HG03097 (cell line): ENCODE measurements at regions not wholly inside any gene's neighbourhood (a gene's known extent, or its start where the extent isn't known, plus 50 kb on each side); places are given as distances from the start of the nearest gene placed in this dataset.
A peak's percentile ranks its signal among the peaks of the same experiment; 100 is the strongest.

Source experiments
- ATAC-seq: cut with Tn5 transposase; IDR thresholded peaks from one replicate; pipeline ENCODE4 v1.9.1; 2021; ENCODE audit not compliant: unreplicated experiment, low FRiP score

GRCh38 chr5:174229514-174230370 is 184.2 kb downstream of the NSG2 start:
- ATAC-seq: no peak

DNA sequence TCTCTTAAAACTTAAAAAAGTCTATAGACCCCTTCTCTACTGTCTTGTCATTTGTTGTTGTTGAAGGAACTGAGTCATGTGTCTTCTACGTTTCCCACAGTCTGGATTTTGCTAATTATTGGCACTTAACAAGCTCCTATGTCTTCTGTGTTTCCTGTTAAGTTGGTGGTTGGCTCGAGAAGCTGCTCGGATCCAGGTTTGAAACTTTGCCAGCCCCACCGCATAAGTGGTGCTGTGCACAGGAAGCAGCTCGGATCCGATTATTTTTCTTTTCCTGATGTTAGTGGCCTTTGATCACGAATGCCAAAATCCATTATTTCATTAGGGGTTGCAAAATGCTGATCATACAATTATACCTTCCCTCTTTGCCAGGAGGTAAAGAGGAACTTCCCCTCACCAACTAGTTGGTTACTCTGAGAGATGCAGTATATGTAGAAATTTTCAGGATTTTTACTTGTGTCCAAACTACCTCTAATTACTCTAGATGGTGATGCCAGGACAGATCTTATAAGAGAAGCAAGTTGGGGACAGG is 186.5 kb downstream of the NSG2 start:
- ATAC-seq: no peak

DNA sequence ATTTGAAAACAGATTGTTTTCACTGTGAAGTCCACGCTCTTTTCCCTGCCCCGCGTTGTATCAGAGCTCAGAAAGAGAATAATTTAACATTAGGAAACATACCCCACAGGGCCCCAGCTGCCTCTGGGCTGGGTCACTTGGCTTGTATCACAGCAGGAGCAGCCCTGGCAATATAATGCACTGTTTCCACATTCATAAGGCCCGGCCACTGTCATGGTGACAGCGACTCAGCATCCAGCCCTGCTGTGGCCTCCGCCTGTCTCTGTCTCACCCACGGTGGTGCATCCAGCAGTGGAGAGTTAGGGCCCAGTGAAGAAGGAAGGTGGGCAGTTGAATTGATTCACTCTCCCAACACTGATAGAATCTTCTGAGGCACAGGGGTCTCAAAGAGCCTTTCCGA is 188.9 kb downstream of the NSG2 start:
- ATAC-seq: no peak

GRCh38 chr5:174235221-174236011 is 189.9 kb downstream of the NSG2 start:
- ATAC-seq: no peak

DNA sequence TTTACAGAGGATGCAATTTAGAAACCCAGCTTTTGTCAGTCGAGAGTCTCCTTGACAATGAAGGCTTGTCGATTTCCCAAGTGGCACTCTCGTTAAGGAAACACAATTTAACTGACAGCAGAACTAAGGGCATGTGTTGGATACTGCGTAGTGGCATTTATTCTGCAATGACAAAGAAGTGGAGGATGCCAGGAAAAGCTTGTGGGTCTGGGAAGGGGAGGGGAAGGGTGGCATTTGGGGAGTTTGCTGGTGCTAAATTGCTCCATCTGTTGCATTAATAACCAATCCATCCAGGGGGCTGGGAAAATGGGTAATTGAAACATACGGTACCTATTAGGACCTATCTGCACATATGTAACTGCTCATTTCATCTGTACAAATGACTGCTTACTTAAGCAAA is 190.6 kb downstream of the NSG2 start:
- no peak for ATAC-seq

- no peak for ATAC-seq
Observed at GRCh38 chr5:174239718-174240117, 194.2 kb downstream of the NSG2 start.

DNA sequence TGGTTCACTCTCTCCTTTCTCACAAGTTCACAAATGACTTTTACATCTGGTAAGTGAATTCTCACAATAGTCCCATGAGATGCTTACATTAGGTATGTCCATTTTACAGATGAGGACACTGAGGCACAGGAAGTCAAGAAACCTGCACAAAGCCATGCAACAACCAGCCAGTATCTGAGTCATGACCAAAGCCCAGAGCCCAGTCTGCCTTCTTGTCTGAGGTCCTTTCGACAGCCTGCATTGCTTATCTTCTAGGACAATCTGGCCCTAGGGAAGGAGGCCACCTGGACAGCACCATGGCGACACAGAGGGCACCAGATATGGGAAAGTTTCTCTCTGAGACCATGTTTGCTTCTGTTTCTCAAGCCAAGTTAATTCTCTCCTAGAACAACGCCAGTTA is 197.1 kb downstream of the NSG2 start:
- no peak for ATAC-seq

DNA sequence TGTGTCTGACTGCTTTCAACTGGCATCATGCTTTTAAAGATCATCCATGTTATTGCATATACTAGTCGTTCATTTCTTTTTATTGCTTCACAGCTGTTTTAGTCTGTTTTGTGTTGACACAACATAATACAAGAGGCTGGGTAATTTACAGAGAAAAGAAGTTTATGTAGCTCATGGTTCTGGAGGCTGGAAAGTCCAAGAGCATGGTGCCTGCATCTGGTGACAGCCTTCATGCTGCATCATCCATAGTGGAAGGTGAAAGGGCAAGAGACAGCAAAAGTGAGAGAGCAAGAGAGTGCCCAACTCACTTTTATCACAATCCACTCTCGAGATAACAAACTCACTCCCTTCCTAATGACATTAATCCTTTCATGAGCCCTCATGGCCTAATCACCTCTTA is 198.4 kb downstream of the NSG2 start:
- no peak for ATAC-seq

DNA sequence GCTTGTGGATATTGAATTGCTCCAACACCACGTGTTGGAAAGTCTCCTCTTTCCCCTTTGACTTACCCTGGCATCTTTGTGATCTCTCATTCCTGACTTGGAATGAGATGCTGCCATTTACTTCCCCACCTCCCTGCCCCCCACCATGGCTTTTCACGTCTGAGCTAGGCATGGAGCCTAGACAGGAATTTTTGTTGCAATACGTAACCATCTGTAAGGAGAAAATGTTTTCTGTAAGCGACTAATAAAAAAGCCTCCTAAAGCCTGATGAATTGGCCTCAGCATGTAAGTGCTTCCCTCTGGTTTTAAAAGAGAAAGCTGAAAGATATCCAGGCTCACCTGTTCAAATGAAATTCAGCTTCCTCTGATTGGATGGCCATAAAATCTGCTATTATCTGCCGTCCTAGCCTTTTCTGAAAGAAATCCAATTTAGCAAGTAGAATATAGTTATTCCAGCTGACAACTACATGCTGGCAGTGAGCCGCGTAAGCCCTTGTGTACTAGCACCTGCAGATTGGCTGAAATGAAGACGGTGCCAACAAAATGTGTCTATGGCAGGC is 200.1 kb downstream of the NSG2 start:
- ATAC-seq: no peak

GRCh38 chr5:174246743-174247142 is 201.2 kb downstream of the NSG2 start:
- no peak for ATAC-seq

- ATAC-seq: no peak
Observed at GRCh38 chr5:174247301-174247700, 201.8 kb downstream of the NSG2 start.

DNA sequence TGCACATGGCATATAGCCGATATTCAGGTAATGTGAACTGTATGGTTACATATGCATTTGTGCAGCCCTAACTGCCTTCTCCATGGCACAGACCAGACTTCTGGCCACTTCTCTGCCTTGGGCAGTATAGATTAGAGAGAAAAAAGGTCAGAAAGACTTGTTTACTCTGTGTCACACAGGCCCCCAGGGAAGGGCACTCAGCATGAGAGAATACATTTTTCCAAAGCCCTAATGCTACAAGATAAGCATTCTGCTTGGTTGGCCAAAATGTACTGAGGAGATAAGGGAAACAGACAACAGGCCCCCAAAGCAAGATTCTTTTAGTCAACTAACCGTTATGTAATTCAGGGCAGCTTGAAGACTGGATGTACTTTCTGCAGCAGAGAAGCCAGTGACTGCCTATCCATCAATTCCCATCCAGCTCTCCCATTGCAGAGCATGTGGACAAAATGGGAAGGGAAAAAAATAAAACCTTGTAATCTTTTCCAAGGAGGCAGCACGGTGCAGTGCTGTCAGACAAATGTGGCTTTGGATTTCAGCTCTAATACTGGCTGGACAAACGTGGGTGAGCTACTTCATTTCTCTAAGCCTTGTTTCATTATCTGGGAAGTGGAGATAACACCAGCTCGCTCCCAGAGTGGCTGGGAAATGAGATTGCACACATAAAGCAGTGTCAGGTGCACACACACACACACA is 205.9 kb downstream of the NSG2 start:
- no peak for ATAC-seq

DNA sequence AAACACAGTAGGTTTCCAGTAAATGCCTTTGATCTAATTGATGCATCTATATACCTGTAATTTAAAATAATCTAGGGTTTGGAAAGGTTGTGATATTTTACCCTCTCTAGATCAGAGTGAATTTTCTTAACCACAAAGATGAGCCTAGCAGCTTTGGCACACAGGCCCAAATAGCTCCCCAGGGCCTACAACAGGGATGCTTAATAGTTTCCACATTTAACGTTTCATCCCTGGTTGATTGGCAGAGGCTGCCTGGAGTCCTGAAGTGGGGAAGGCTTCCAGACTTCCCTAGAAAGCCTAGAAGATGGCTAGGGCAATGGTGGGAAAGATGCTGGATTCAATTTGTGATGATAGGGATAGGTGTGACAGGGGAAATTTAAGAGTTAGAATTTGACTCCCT is 206.6 kb downstream of the NSG2 start:
- ATAC-seq: no peak

DNA sequence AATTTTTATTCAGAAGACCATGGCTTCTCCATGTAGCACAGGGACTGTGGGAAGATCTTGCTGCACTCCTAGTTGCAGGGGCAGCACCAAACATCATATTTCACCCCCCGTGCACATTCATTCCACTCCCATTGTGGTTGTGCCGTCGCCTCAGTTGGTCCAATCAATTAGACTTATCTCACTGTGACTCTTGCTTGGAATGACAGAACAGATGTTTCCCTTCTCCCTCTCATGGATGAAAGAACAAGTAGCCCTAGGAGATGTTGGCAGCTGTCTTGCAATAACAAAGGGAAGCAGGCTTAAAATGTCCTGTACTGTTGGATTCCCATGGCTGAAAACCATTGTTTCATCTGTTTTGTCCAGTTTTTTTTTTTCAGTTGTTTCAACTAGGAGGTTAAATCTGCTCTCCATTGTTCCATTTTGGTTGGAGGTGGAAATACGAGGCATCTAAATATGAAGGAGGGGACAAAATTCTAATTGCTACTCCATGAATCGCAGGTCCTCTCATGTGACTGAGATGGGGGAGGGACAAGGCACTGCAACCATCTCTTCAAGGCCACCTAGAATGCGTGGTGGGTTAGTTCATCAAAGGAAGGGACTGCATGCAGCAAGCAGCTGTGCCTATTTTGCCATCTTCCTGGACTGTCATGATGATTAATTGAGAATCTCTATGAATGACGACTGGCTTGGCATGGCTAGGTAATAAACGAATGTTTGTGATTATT is 214.4 kb downstream of the NSG2 start:
- no peak for ATAC-seq

DNA sequence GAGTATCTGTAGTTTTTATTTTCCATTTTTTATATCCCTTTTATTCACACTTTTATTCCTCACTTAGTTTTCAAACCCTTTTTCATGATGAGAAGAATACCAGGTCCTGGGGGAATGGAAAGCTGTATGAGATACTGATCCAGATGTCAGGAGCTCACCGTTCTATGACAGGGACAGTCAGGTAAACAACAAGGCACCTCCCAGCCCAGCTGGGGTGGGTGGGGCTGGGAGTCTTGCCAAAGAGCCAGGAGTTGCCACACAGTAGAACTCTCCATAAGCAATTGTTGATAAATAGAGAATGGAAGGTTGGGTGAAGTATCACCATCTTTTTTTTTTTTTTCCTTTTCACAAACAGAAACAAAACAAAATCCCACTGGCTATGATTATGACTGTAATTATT is 225.8 kb downstream of the NSG2 start:
- no peak for ATAC-seq

- no peak for ATAC-seq
Observed at GRCh38 chr5:174272671-174273070, 227.2 kb downstream of the NSG2 start.

DNA sequence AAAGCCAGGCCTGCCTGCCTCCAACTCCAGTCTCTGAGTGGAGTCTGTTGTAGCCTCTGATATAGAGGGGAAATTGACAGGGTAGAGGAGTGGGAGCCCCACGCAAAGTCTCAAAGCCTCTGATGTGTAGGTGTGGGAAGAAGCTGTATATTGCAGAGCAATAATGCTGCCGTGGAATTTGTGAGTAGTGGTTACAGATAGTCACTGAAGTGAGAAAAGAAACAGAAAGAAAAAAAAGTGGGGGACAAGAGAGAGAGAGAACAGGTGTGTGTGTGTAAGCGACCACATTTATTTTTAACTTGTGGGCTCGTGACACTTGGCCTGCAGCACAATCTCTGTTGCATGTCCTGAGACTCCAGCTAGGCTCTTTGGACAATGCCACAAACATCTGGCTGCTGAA is 227.8 kb downstream of the NSG2 start:
- peak; percentile 77 for ATAC-seq

GRCh38 chr5:174275959-174276358 is 230.5 kb downstream of the NSG2 start:
- no peak for ATAC-seq

DNA sequence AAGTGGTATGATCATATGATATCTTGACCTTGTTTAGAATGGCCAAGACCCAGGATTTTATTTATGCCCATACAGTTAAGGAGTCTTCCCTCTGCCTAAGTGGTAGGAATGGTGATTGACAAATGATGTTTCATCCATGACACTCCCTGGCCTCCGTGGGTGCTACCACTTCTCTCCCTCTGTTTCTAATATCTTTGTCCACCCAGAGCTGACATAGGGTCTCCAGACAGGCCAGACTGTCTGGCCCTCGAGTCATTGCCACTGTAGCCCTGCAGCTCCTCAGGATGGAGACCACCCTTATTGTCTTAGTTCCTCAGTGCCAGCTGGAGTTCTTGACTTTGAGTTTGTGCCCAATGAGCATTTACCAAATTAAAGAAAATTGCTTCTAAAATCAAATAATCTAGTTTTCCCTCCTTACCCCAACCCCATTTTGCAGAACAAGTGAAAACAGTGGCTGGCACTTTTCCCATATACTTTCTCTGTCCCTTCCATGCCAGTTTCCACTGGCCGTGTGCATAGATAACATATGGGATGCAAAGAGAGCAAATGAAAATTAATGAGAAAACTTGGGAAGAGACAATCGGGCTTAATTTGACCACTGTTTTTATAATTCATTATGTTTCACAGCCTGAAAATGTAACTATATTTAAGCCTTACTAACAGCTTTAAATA is 235.7 kb downstream of the NSG2 start:
- ATAC-seq: no peak

DNA sequence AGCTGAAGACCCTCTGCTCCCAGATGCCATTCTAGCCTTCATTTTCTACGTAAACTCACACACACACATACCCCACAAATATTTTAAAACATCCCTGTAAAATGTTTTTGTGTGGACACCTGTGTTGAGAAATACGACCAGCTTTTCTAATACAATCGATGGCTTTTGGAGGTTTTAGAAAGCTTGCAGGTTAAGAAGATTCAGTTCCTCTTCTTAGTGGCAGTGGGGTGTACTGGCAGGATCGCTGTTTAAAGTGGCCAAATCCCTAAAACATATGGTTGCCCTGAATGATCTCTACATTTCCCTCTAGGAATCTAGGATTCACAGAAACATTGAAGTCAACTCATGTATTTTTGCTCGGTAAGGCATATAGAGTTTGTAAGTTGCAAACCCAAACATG is 236.3 kb downstream of the NSG2 start:
- no peak for ATAC-seq
